Gastroesophageal sphincter (tissue), 4 donors: ENCODE measurements at regions not wholly inside any gene's neighbourhood (a gene's known extent, or its start where the extent isn't known, plus 50 kb on each side); places are given as distances from the start of the nearest gene placed in this dataset.

Experiments used
- ATAC-seq: fragments of 150-250 bp; one replicate; pipeline ENCODE4 v1.9.1; 2016; ENCODE audit warnings: mild to moderate bottlenecking, moderate library complexity
- H3K27ac ChIP-seq, 4 donors: fragments of 200-600 bp; sonication (generic) in 3 of 4; 1 replicate in 3 of 4; 2 replicates in 1 of 4; pipeline ENCODE4 v1.5.1; 2016 to 2019
- H3K27me3 ChIP-seq: fragments of 200-600 bp; sonication (generic); one replicate; pipeline ENCODE4 v1.5.1; 2019
- H3K36me3 ChIP-seq, 2 donors: fragments of 200-600 bp; sonication (generic); one replicate each; pipeline ENCODE4 v1.5.1; 2019; ENCODE audit warnings: control low read depth in 1 of 2
- H3K4me1 ChIP-seq, 3 donors: fragments of 200-600 bp; sonication (generic); 1 replicate in 2 of 3; 2 replicates in 1 of 3; pipeline ENCODE4 v1.5.1; 2016 to 2019; ENCODE audit warnings: control low read depth in 2 of 3
- H3K4me3 ChIP-seq, 2 donors: fragments of 200-600 bp; sonication (generic); one replicate each; pipeline ENCODE4 v1.5.1; 2019; ENCODE audit warnings: mild to moderate bottlenecking in 1 of 2, moderate library complexity in 1 of 2
- H3K9me3 ChIP-seq, 3 donors: fragments of 200-600 bp; sonication (generic); one replicate each; pipeline ENCODE4 v1.5.1; 2017 to 2019; ENCODE audit warnings: control low read depth in 2 of 3
- EP300 ChIP-seq: sonication (generic); formaldehyde crosslinking; IDR thresholded peaks from one replicate; pipeline ENCODE4 v1.6.1; 2017; ENCODE audit warnings: antibody characterized with exemption, mild to moderate bottlenecking
- POLR2A ChIP-seq, 2 donors: fragments of 450-650 bp; IDR thresholded peaks; one replicate each; pipeline ENCODE4 v1.6.1; 2017; ENCODE audit warnings: antibody characterized with exemption in 2 of 2, mild to moderate bottlenecking in 2 of 2, moderate library complexity in 1 of 2
- POLR2AphosphoS5 ChIP-seq: sonication (generic); formaldehyde crosslinking; IDR thresholded peaks from one replicate; pipeline ENCODE4 v1.6.1; 2017; ENCODE audit warnings: antibody characterized with exemption
- WGBS, 2 donors: methylation state at CpG; one replicate each; pipeline ENCODE4 v1.1.5; 2018; ENCODE audit warnings: low coverage in 1 of 2; 5-methylcytosine and 5-hydroxymethylcytosine counted together
- TF ChIP-seq, protein P1 (sequence below), 4 experiments: fragments of 200-600 bp in 2 of 4; fragments of 450-650 bp in 2 of 4; sonication (generic) in 1 of 4; IDR thresholded peaks; one replicate each; pipeline ENCODE4 v1.5.1; 2017 to 2019; ENCODE audit warnings: antibody characterized with exemption in 4 of 4, mild to moderate bottlenecking in 2 of 4, moderate library complexity in 2 of 4

DNA sequence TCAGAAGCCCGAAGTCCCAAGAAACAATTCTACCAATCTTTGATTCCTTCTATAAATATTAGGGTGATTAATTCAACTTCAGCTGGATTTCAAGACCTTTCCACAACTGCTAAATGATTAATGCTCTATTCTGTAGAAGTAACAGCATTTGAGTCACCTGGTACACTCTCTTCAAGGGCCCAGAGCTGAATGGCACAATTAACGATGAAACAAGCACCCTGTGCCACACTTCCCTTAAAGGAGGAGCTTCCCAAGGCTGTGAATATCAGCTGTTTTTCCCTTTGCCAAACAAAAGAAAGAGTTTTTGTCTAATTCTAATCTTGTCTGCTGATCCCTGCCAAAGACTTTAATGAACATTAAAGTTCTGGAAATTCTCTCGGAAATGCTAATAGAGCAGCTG is 56.0 kb downstream of the BOD1L2 start:
- WGBS, 2 donors = 60 to 100% methylated on average over 1 to 3 of the region's 3 CpGs
- Histone ChIP-seq H3K27ac (no peak overlapping the region), H3K9me3 (peaks cover 0 to 4% (median 0%) of the 10 kb centered on the region in 3 donors), H3K4me1 (no peaks in the 10 kb centered on the region), H3K4me3 (no peak overlapping the region), H3K36me3 (no peaks in the 10 kb centered on the region), H3K27me3 (peaks cover 7% of the 10 kb centered on the region)
- TF ChIP-seq, protein P1, sequence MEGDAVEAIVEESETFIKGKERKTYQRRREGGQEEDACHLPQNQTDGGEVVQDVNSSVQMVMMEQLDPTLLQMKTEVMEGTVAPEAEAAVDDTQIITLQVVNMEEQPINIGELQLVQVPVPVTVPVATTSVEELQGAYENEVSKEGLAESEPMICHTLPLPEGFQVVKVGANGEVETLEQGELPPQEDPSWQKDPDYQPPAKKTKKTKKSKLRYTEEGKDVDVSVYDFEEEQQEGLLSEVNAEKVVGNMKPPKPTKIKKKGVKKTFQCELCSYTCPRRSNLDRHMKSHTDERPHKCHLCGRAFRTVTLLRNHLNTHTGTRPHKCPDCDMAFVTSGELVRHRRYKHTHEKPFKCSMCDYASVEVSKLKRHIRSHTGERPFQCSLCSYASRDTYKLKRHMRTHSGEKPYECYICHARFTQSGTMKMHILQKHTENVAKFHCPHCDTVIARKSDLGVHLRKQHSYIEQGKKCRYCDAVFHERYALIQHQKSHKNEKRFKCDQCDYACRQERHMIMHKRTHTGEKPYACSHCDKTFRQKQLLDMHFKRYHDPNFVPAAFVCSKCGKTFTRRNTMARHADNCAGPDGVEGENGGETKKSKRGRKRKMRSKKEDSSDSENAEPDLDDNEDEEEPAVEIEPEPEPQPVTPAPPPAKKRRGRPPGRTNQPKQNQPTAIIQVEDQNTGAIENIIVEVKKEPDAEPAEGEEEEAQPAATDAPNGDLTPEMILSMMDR (IDR thresholded peaks at IDR 0.05) = no peak
- TF ChIP-seq POLR2A (IDR thresholded peaks at IDR 0.05) = no peak
- no peak for TF ChIP-seq EP300
- no peak for ATAC-seq

DNA sequence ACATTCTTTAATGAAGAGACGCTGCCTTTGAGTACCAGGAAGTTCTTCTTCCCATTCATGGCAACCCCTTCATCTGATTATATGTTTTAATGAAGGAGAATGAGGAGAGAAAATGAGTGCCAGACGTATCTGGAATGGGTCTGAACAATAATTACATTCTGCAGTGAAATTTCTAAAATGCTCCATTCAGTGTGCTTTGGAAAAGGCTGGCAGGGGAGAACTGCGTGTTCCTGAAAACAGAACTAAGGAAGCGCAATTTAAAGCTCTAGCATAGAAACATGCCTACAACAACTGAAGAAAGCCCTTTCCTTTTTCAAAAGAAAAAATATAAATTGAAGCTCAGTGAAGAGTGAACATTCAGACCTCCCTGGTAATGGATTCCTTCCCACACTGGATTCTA is 58.8 kb downstream of the BOD1L2 start:
- no peaks in the 10 kb centered on the region for H3K36me3 ChIP-seq
- no peak for ATAC-seq
- no peak for TF ChIP-seq POLR2A (IDR thresholded peaks at IDR 0.05)
- no peak for TF ChIP-seq POLR2AphosphoS5
- TF ChIP-seq, protein P1 (IDR thresholded peaks at IDR 0.05) = no peak
- TF ChIP-seq EP300 = no peak
- H3K4me1 ChIP-seq = peaks cover 0 to 11% (median 0%) of the 10 kb centered on the region in 3 donors
- H3K9me3 ChIP-seq = peaks cover 0 to 4% (median 0%) of the 10 kb centered on the region in 3 donors
- 61 to 100% methylated on average over 3 to 4 of the region's 4 CpGs for WGBS, 2 donors
- no peak overlapping the region for H3K4me3 ChIP-seq
- peaks cover 28% of the 10 kb centered on the region for H3K27me3 ChIP-seq
- no peak overlapping the region for H3K27ac ChIP-seq

DNA sequence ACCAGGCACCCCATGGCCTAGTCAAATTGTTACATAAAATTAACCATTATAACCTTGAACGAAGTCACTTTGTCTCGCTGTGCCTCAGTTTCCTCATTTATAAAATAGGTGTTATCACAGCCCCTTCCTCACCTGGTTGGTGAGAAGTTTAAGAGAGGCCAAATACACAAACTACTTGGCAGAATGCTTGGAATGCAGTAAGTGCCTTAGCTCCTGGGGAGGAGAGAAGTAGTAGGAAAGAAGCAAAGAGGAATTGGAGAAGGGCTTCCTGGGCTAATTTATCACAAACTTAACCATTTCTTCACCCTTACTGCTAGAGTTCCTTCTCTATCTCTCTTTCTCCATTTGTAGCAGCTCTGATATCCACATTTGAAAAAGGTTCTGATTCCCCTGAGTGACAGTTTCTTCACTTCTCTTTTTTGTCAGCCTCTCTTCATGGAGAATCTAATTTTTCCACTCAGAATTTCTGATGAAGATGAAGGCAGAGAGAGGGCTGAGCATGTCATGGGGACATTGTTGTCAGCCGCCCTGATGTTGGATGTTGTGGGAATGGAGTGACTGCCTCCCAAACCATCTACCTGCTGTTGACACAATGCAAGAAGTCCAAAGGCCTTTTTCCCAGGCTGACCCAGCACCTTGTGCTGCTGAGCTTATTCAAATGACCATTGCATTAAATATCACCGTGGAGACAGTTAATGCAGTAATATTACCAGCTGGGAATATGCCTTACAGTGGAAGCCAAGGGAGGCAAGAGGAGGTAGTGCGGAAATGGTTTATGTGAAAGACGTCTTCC is 60.4 kb downstream of the BOD1L2 start:
- 42 to 45% methylated on average over 5 of the region's 6 CpGs for WGBS, 2 donors

DNA sequence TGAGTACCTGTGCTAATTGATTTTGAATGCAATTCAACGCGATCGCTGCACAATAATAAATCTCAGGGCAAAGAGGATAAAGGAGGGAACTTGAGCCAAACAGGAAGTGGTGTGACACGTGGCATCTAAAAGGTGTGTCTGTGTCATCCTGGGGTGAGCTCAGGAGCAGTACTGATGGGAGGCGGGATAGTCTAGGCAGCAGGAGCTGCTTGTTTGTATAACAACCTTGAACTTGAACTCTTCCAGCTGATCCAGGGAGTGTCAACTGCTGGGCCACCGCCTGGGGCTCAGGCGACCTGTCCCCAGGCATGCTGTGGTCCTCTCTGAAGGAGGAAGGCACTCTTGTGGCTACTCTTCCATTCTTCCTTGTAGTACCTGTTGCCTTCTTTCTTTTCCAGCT is 61.2 kb downstream of the BOD1L2 start:
- ATAC-seq = no peak
- Histone ChIP-seq H3K4me1 (peaks cover 0 to 11% (median 0%) of the 10 kb centered on the region in 3 donors), H3K27me3 (peaks cover 45% of the 10 kb centered on the region), H3K27ac (no peak overlapping the region), H3K36me3 (no peaks in the 10 kb centered on the region), H3K4me3 (no peak overlapping the region), H3K9me3 (peaks cover 0 to 4% (median 0%) of the 10 kb centered on the region in 3 donors)
- TF ChIP-seq POLR2A (IDR thresholded peaks at IDR 0.05) = no peak
- TF ChIP-seq, protein P1 (IDR thresholded peaks at IDR 0.05) = no peak
- no peak for TF ChIP-seq POLR2AphosphoS5
- no peak for TF ChIP-seq EP300
- 31 to 46% methylated on average over 5 to 6 of the region's 7 CpGs for WGBS, 2 donors

More for the DNA sequence above, 60.4 kb downstream of the BOD1L2 start:
- Histone ChIP-seq H3K27me3 (peaks cover 38% of the 10 kb centered on the region), H3K36me3 (no peaks in the 10 kb centered on the region), H3K9me3 (peaks cover 0 to 4% (median 0%) of the 10 kb centered on the region in 3 donors), H3K27ac (no peak overlapping the region), H3K4me1 (peaks cover 0 to 11% (median 0%) of the 10 kb centered on the region in 3 donors), H3K4me3 (no peak overlapping the region)
- TF ChIP-seq, protein P1 (IDR thresholded peaks at IDR 0.05) = no peak
- no peak for TF ChIP-seq POLR2A (IDR thresholded peaks at IDR 0.05)
- no peak for TF ChIP-seq EP300
- no peak for ATAC-seq

DNA sequence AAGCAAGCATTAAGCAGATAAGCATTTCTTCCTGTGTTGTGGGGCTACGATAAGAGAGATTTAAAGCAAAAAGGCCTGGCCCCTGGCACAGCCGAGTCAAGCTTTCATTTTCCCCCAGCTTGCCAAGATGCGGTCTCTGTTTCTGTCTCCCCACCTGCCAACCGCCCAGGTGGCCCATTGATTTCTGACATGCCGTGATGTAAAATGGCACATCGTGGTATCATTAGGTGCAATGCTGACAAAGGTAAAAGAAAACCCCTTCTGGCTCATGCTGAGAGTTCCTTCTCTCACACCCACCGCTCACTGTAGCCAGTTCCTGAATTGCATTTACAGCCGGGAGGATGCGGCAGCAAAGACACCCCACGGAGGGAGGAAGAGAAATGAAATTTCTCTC is 62.8 kb downstream of the BOD1L2 start:
- Histone ChIP-seq H3K4me3 (peak overlapping the region in 1 of 2 donors; percentile 7), H3K9me3 (peaks cover 0 to 4% (median 0%) of the 10 kb centered on the region in 3 donors), H3K36me3 (no peaks in the 10 kb centered on the region), H3K27ac (no peak overlapping the region), H3K27me3 (peaks cover 51% of the 10 kb centered on the region), H3K4me1 (peaks cover 0 to 11% (median 0%) of the 10 kb centered on the region in 3 donors)
- 11 to 12% methylated on average over 6 to 10 of the region's 10 CpGs for WGBS, 2 donors
- no peak for ATAC-seq
- TF ChIP-seq, protein P1 (IDR thresholded peaks at IDR 0.05) = no peak
- TF ChIP-seq EP300 = no peak
- TF ChIP-seq POLR2AphosphoS5 = no peak
